Kidney capillary endothelial cell (primary cell): ENCODE measurements at regions not wholly inside any gene's neighbourhood (a gene's known extent, or its start where the extent isn't known, plus 50 kb on each side); places are given as distances from the start of the nearest gene placed in this dataset.

ENCODE experiments used
- DNase-seq: peaks from one replicate; pipeline ENCODE4 v3.0.0-alpha.2; 2018; ENCODE audit warnings: low spot score

- no peak for DNase-seq
Measured at GRCh38 chr4:81946996-81947395, 426.8 kb downstream of the HNRNPD start.

GRCh38 chr4:81930506-81931238 lies 443.1 kb downstream of the HNRNPD start:
- no peak for DNase-seq

- DNase-seq: no peak
Measured at GRCh38 chr4:81923140-81923539, 450.7 kb downstream of the HNRNPD start.

- no peak for DNase-seq
Measured at GRCh38 chr4:81922313-81922712, 450.6 kb upstream of the RASGEF1B start.

GRCh38 chr4:81921751-81922159 lies 450.0 kb upstream of the RASGEF1B start:
- DNase-seq: no peak

GRCh38 chr4:81919810-81920209 lies 448.1 kb upstream of the RASGEF1B start:
- no peak for DNase-seq

GRCh38 chr4:81919223-81919622 lies 447.5 kb upstream of the RASGEF1B start:
- no peak for DNase-seq

GRCh38 chr4:81915430-81915829 lies 443.7 kb upstream of the RASGEF1B start:
- no peak for DNase-seq

- no peak for DNase-seq
Measured at GRCh38 chr4:81914623-81915022, 442.9 kb upstream of the RASGEF1B start.

- peak; percentile 37 for DNase-seq
Measured at GRCh38 chr4:81913427-81913879, 441.7 kb upstream of the RASGEF1B start.

GRCh38 chr4:81912376-81913030 lies 440.8 kb upstream of the RASGEF1B start:
- no peak for DNase-seq

GRCh38 chr4:81906905-81907304 lies 435.2 kb upstream of the RASGEF1B start:
- DNase-seq: no peak

- DNase-seq: no peak
Measured at GRCh38 chr4:81905971-81906370, 434.3 kb upstream of the RASGEF1B start.

GRCh38 chr4:81904121-81904520 lies 432.4 kb upstream of the RASGEF1B start:
- DNase-seq: no peak

- no peak for DNase-seq
Measured at GRCh38 chr4:81903212-81903611, 431.5 kb upstream of the RASGEF1B start.

- DNase-seq: no peak
Measured at GRCh38 chr4:81898862-81899504, 427.3 kb upstream of the RASGEF1B start.

- DNase-seq: no peak
Measured at GRCh38 chr4:81896936-81897335, 425.2 kb upstream of the RASGEF1B start.

GRCh38 chr4:81891005-81891996 lies 419.6 kb upstream of the RASGEF1B start:
- DNase-seq: no peak

GRCh38 chr4:81884986-81885385 lies 413.3 kb upstream of the RASGEF1B start:
- no peak for DNase-seq

GRCh38 chr4:81883530-81884450 lies 412.1 kb upstream of the RASGEF1B start:
- no peak for DNase-seq

- DNase-seq: no peak
Measured at GRCh38 chr4:81883004-81883403, 411.3 kb upstream of the RASGEF1B start.
